ENCODE measurements at regions not wholly inside any gene's neighbourhood (a gene's known extent, or its start where the extent isn't known, plus 50 kb on each side); places are given as distances from the start of the nearest gene placed in this dataset.

GRCh38 chr7:32330602-32331001, 159.6 kb downstream of the LSM5 start:
- Mint-ChIP-seq H3K4me3 (no peak overlapping the region), H3K27me3 (peaks cover 13% of the 10 kb centered on the region), H3K4me1 (no peaks in the 10 kb centered on the region), H3K36me3 (ENCODE audit: insufficient read depth) (no peaks in the 10 kb centered on the region), H3K27ac (ENCODE audit: low read depth) (no peak overlapping the region), H3K9me3 (peaks cover 13% of the 10 kb centered on the region)
- ATAC-seq (replicated peaks; ENCODE audit: extremely low read depth, poor library complexity, severe bottlenecking) (no peak), DNase-seq (ENCODE audit: low spot score in 2 of 2) (no peak)

DNA sequence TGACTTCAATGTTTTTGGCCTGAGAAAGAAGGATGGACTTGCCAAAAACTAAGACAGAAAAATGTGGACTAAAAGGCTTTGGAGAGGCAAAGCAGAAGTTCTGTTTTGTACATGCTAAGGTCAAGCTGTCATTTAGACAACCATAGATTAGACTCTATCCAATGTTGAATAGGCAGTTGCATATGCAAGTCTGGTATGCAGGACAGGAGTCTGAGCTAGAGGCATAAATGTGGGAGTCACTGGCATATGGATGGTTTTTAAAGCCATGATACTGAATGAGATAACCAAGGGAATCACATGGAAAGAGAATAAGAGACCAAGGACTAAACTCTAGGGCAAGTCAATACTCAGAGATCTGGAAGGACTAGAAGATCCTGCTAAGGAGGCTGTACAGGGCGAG, 164.1 kb downstream of the LSM5 start:
- Mint-ChIP-seq H3K27ac (ENCODE audit: low read depth) (no peak overlapping the region), H3K4me1 (no peaks in the 10 kb centered on the region), H3K4me3 (no peak overlapping the region), H3K36me3 (ENCODE audit: insufficient read depth) (no peaks in the 10 kb centered on the region), H3K27me3 (peaks cover 19% of the 10 kb centered on the region), H3K9me3 (peaks cover 1% of the 10 kb centered on the region)
- DNase-seq (ENCODE audit: low spot score in 2 of 2), result no peak
- no peak for ATAC-seq (replicated peaks; ENCODE audit: extremely low read depth, poor library complexity, severe bottlenecking)

DNA sequence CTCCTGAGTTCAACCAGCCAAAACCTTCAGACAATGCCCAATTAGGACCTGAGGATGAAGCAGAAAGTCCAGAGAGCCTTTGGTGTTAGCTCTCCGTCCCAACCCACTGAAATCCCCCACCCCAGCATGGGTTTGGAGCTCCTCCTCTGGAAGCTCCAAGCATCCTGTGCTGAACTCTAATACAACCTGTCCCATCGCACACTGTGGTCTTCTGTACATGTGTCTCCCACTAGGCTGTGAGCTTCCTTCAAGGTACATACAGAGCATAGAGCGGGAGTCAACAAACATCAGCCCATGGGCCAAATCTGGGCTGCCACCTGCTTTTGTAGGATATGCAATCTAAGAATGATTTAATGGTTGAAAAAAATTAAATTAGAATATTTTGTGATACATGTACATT, 166.5 kb downstream of the LSM5 start:
- Mint-ChIP-seq H3K9me3 (no peaks in the 10 kb centered on the region), H3K4me1 (no peaks in the 10 kb centered on the region), H3K27ac (ENCODE audit: low read depth) (no peak overlapping the region), H3K27me3 (peaks cover 39% of the 10 kb centered on the region), H3K4me3 (no peak overlapping the region), H3K36me3 (ENCODE audit: insufficient read depth) (no peaks in the 10 kb centered on the region)
- DNase-seq (ENCODE audit: low spot score in 2 of 2) (no peak), ATAC-seq (replicated peaks; ENCODE audit: extremely low read depth, poor library complexity, severe bottlenecking) (no peak)

GRCh38 chr7:32319012-32319382, 171.2 kb downstream of the LSM5 start:
- no peaks in the 10 kb centered on the region for H3K4me1 Mint-ChIP-seq
- H3K27me3 Mint-ChIP-seq, result peaks cover 50% of the 10 kb centered on the region
- no peak overlapping the region for H3K27ac Mint-ChIP-seq (ENCODE audit: low read depth)
- ATAC-seq (replicated peaks; ENCODE audit: extremely low read depth, poor library complexity, severe bottlenecking), result no peak
- no peak overlapping the region for H3K4me3 Mint-ChIP-seq
- no peak for DNase-seq (ENCODE audit: low spot score in 2 of 2)
- no peaks in the 10 kb centered on the region for H3K36me3 Mint-ChIP-seq (ENCODE audit: insufficient read depth)
- no peaks in the 10 kb centered on the region for H3K9me3 Mint-ChIP-seq

DNA sequence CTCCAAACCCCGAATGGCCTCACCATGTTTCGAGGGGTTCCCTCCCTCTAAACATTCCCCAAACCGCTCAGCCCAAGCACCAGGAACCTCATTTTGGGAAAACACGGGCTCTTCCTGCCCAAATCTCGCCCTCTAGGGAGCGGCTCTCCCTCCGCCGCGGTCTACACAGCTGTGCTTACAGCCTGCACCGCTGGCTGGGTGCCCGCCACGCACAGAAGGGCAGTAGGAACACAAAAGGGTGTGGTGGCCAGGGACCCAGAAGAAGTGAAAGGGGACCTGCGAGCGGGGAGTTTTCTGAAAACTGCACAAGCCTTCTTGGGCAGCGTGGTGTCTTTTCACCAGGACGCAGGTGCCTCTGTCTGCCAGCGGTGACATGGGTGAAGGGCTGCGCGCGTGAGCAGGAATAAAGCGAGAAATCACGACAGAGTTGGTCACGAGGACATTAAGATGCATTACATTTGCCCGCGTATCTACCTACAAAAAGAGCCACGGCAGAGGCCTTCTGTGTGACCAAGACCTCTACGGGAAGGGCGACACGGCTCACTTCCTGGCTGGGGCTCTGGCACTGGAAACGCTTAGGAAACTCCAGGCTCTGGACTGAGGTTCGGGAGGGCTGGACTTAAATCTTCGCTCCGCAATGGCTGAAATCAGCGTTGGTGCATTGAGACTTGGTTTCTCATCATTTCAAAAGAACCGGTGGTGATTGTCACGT, 171.7 kb downstream of the LSM5 start:
- no peaks in the 10 kb centered on the region for H3K36me3 Mint-ChIP-seq (ENCODE audit: insufficient read depth)
- H3K27ac Mint-ChIP-seq (ENCODE audit: low read depth), result no peak overlapping the region
- H3K4me3 Mint-ChIP-seq, result no peak overlapping the region
- DNase-seq (ENCODE audit: low spot score in 2 of 2), result no peak
- no peaks in the 10 kb centered on the region for H3K9me3 Mint-ChIP-seq
- no peaks in the 10 kb centered on the region for H3K4me1 Mint-ChIP-seq
- ATAC-seq (replicated peaks; ENCODE audit: extremely low read depth, poor library complexity, severe bottlenecking), result no peak
- H3K27me3 Mint-ChIP-seq, result peaks cover 50% of the 10 kb centered on the region

GRCh38 chr7:32316839-32317238, 173.3 kb downstream of the LSM5 start:
- Mint-ChIP-seq H3K9me3 (no peaks in the 10 kb centered on the region), H3K4me1 (no peaks in the 10 kb centered on the region), H3K4me3 (no peak overlapping the region), H3K27me3 (peaks cover 50% of the 10 kb centered on the region), H3K27ac (ENCODE audit: low read depth) (no peak overlapping the region), H3K36me3 (ENCODE audit: insufficient read depth) (no peaks in the 10 kb centered on the region)
- DNase-seq (ENCODE audit: low spot score in 2 of 2), result no peak
- no peak for ATAC-seq (replicated peaks; ENCODE audit: extremely low read depth, poor library complexity, severe bottlenecking)

DNA sequence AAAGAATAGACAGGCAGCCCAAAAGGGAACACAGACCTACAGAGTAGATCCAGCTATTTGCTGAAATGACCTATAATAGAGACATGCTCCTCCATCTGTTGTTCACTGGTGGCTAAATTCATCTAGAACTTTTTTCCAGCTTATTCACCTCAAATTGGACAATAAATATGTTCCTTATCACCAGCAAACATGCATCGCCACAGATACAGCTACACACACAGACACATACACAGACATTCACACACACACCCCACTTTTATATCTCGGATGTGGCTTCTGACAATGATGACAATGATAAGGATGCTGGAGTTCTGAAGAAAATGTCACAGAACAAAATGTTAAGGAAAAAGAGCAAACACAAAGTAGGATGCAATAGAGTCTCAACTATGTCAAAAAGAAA, 175.4 kb downstream of the LSM5 start:
- Mint-ChIP-seq H3K27ac (ENCODE audit: low read depth) (no peak overlapping the region), H3K4me1 (no peaks in the 10 kb centered on the region), H3K36me3 (ENCODE audit: insufficient read depth) (no peaks in the 10 kb centered on the region), H3K27me3 (peaks cover 30% of the 10 kb centered on the region), H3K9me3 (no peaks in the 10 kb centered on the region), H3K4me3 (no peak overlapping the region)
- DNase-seq (ENCODE audit: low spot score in 2 of 2) (no peak), ATAC-seq (replicated peaks; ENCODE audit: extremely low read depth, poor library complexity, severe bottlenecking) (no peak)

GRCh38 chr7:32301427-32301826, 188.8 kb downstream of the LSM5 start:
- H3K4me3 Mint-ChIP-seq, result no peak overlapping the region
- H3K4me1 Mint-ChIP-seq, result peaks cover 7% of the 10 kb centered on the region
- no peaks in the 10 kb centered on the region for H3K36me3 Mint-ChIP-seq (ENCODE audit: insufficient read depth)
- ATAC-seq (replicated peaks; ENCODE audit: extremely low read depth, poor library complexity, severe bottlenecking) (no peak), DNase-seq (ENCODE audit: low spot score in 2 of 2) (no peak)
- H3K9me3 Mint-ChIP-seq, result peaks cover 6% of the 10 kb centered on the region
- no peak overlapping the region for H3K27ac Mint-ChIP-seq (ENCODE audit: low read depth)
- H3K27me3 Mint-ChIP-seq, result peaks cover 57% of the 10 kb centered on the region

- no peak overlapping the region for H3K27ac Mint-ChIP-seq (ENCODE audit: low read depth)
- peak overlapping the region; percentile 44 for H3K4me3 Mint-ChIP-seq
- peaks cover 7% of the 10 kb centered on the region for H3K4me1 Mint-ChIP-seq
- DNase-seq (ENCODE audit: low spot score in 2 of 2) (no peak), ATAC-seq (replicated peaks; ENCODE audit: extremely low read depth, poor library complexity, severe bottlenecking) (no peak)
- H3K9me3 Mint-ChIP-seq, result peaks cover 6% of the 10 kb centered on the region
- H3K36me3 Mint-ChIP-seq (ENCODE audit: insufficient read depth), result no peaks in the 10 kb centered on the region
- peaks cover 61% of the 10 kb centered on the region for H3K27me3 Mint-ChIP-seq
Measured at GRCh38 chr7:32299133-32299702, 191.0 kb downstream of the LSM5 start.

GRCh38 chr7:32298408-32299132, 191.6 kb downstream of the LSM5 start:
- no peak overlapping the region for H3K27ac Mint-ChIP-seq (ENCODE audit: low read depth)

GRCh38 chr7:32293833-32294232, 196.3 kb downstream of the LSM5 start:
- no peak for ATAC-seq (replicated peaks; ENCODE audit: extremely low read depth, poor library complexity, severe bottlenecking)
- no peak overlapping the region for H3K27ac Mint-ChIP-seq (ENCODE audit: low read depth)
- H3K27me3 Mint-ChIP-seq, result peaks cover 43% of the 10 kb centered on the region
- peaks cover under 1% of the 10 kb centered on the region for H3K4me1 Mint-ChIP-seq
- H3K4me3 Mint-ChIP-seq, result no peak overlapping the region
- no peak for DNase-seq (ENCODE audit: low spot score in 2 of 2)
- H3K36me3 Mint-ChIP-seq (ENCODE audit: insufficient read depth), result no peaks in the 10 kb centered on the region
- peaks cover 6% of the 10 kb centered on the region for H3K9me3 Mint-ChIP-seq

More at GRCh38 chr7:32298408-32299132, 191.6 kb downstream of the LSM5 start:
- Mint-ChIP-seq H3K36me3 (ENCODE audit: insufficient read depth) (no peaks in the 10 kb centered on the region), H3K9me3 (peaks cover 6% of the 10 kb centered on the region), H3K27me3 (peaks cover 65% of the 10 kb centered on the region), H3K4me3 (peak overlapping the region; percentile 44), H3K4me1 (peaks cover 7% of the 10 kb centered on the region)
- DNase-seq (ENCODE audit: low spot score in 2 of 2), result no peak
- ATAC-seq (replicated peaks; ENCODE audit: extremely low read depth, poor library complexity, severe bottlenecking), result no peak

DNA sequence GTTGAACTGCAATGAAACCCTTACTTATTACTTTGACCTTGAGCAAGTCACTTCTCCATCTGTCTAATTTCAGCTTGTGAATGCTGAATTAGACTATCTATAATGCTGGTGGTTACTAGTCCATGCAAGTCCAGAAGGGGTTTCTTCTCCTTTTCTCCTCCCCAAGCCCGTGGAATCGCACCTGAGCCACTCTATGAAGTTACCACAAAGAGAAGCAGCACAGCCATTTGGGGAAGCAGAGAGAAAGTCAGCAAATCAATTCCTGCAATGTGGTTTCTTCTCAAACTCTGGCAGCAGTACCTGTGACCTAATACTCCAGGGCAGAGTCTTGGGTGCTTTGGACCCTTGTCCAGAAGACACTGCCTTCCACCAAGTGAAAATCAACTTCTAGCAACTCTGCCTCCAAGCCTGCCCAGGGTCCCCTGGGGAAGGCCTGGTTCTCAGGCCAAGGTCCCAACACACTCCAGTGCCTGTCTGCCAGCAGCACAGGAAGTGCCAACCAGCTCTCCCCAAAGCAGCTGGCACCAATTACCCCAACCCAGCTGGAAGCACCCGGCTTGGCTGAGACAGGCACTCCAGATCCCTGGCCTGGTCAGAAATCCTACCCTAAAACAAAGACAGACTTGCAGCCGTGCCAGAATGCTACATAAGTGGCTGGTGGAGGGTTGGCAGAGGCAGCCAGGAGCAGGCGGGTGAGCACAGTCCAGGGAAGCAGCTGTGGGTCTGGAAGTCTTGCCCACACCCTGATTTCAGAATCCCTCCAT, 200.3 kb downstream of the LSM5 start:
- Mint-ChIP-seq H3K4me1 (no peaks in the 10 kb centered on the region), H3K4me3 (no peak overlapping the region), H3K27ac (ENCODE audit: low read depth) (no peak overlapping the region), H3K27me3 (peaks cover 10% of the 10 kb centered on the region), H3K36me3 (ENCODE audit: insufficient read depth) (no peaks in the 10 kb centered on the region), H3K9me3 (no peaks in the 10 kb centered on the region)
- ATAC-seq (replicated peaks; ENCODE audit: extremely low read depth, poor library complexity, severe bottlenecking) (peak; percentile 10), DNase-seq (ENCODE audit: low spot score in 2 of 2) (no peak)
